ENCODE measurements at regions not wholly inside any gene's neighbourhood (a gene's known extent, or its start where the extent isn't known, plus 50 kb on each side); places are given as distances from the start of the nearest gene placed in this dataset.

DNA sequence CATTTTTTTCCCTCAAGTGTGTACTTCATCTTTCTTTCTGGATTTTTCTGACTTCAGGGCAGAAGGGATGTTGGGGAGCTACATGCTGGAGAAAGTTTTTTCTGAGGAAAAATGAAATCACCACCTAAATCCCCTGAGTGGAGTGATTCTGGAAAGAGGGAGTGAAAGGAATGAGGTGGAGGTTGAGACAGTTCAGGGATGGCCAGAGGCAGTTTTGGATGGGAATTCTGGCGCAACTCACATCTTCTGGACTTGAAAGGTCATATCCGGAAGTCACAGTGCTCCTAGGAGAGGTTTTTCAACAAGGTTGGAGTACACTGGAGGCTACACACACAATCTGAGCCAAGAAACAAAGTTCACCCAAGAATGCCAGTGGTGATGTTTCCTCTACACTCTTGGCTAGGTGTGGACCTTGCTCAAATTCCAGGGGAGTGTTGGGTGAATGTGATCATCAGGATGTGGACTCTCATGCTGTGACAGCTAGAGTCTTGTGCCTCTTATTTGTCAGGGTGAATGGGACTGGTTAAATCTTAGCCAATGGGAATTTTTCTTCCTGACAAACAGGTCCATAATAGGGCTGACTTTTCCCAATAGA is 161.5 kb downstream of the HLX start:
- TF ChIP-seq, protein P1, sequence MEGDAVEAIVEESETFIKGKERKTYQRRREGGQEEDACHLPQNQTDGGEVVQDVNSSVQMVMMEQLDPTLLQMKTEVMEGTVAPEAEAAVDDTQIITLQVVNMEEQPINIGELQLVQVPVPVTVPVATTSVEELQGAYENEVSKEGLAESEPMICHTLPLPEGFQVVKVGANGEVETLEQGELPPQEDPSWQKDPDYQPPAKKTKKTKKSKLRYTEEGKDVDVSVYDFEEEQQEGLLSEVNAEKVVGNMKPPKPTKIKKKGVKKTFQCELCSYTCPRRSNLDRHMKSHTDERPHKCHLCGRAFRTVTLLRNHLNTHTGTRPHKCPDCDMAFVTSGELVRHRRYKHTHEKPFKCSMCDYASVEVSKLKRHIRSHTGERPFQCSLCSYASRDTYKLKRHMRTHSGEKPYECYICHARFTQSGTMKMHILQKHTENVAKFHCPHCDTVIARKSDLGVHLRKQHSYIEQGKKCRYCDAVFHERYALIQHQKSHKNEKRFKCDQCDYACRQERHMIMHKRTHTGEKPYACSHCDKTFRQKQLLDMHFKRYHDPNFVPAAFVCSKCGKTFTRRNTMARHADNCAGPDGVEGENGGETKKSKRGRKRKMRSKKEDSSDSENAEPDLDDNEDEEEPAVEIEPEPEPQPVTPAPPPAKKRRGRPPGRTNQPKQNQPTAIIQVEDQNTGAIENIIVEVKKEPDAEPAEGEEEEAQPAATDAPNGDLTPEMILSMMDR (optimal IDR thresholded peaks at IDR 0.05 in 1 of 3, IDR thresholded peaks at IDR 0.05 in 1 of 3, conservative IDR thresholded peaks at IDR 0.05 in 1 of 3; ENCODE audit: extremely low read depth in 1 of 3, insufficient read depth in 2 of 3, low read length in 3 of 3): no peak
- TF ChIP-seq EZH2 (IDR thresholded peaks at IDR 0.05; ENCODE audit: low read length): no peak
